Activated CD8-positive, alpha-beta T cell treated with anti-CD3 and anti-CD28 coated beads for 36 hours (primary cell): ENCODE measurements at regions not wholly inside any gene's neighbourhood (a gene's known extent, or its start where the extent isn't known, plus 50 kb on each side); places are given as distances from the start of the nearest gene placed in this dataset.

Source experiments
- ATAC-seq: fragments of 200-7000 bp; cut with Tn5 transposase; one replicate; pipeline ENCODE4 v1.10.0; 2021; ENCODE audit warnings: mild to moderate bottlenecking, moderate library complexity
- CTCF ChIA-PET: fragments of 350-600 bp; sonication (Branson Sonifier 250); formaldehyde crosslinking; loops from one replicate; lab custom pipeline; 2021; ENCODE audit warnings: antibody characterized with exemption; lab: Charles Lee
- POLR2A ChIA-PET: fragments of 350-600 bp; sonication (Branson Sonifier 250); formaldehyde crosslinking; loops from one replicate; lab custom pipeline; 2021; ENCODE audit warnings: antibody characterized with exemption; lab: Charles Lee
- DNase-seq: peaks from one replicate; pipeline ENCODE4 v3.0.0-alpha.2; 2020
- H3K27ac Mint-ChIP-seq: one replicate; pipeline ENCODE4 v1.8.0; 2021; ENCODE audit warnings: mild to moderate bottlenecking, mixed read lengths
- H3K27me3 Mint-ChIP-seq: one replicate; pipeline ENCODE4 v1.8.0; 2021; ENCODE audit warnings: mixed read lengths
- H3K36me3 Mint-ChIP-seq: one replicate; pipeline ENCODE4 v1.8.0; 2021; ENCODE audit warnings: low read depth, mixed read lengths
- H3K4me1 Mint-ChIP-seq: one replicate; pipeline ENCODE4 v1.8.0; 2021; ENCODE audit warnings: low read depth, mixed read lengths
- H3K4me3 Mint-ChIP-seq: one replicate; pipeline ENCODE4 v1.8.0; 2021; ENCODE audit warnings: mild to moderate bottlenecking, moderate library complexity, mixed read lengths
- H3K9me3 Mint-ChIP-seq: one replicate; pipeline ENCODE4 v1.8.0; 2021; ENCODE audit warnings: mixed read lengths
- intact Hi-C: fragments of 100-400 bp; cut with micrococcal nuclease; formaldehyde crosslinking; loops from one replicate; pipeline ENCODE4 v1.10.0; 2022
- TF ChIP-seq, protein P1 (sequence below): fragments of 200-600 bp; IDR thresholded peaks from one replicate; pipeline ENCODE4 v1.8.0; 2022; ENCODE audit warnings: antibody characterized with exemption, mild to moderate bottlenecking

DNA sequence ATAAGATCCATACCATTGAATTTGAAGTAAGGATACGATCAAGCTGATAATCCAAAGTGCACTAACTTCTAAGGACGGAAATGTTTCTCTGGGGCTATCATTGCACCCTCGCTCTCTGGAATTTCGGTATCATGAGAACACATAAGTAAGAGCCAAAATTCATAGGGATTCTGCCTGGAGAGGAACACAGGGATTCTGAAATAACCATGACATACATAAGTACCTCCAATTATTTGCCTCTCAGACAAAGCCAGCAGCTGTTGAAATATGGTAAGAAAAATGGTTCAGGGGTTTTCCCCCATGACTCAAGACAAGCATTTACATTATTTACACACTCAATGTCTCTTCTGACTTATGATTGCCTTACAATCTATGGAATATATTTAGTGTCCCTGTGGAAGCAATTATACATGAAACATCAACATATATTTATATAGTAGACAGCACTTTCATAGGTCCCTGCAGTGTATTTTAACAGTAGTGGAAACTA, 1123.6 kb upstream of the SEL1L start:
- intact Hi-C loops, result no loop called here
- no peaks in the 10 kb centered on the region for H3K36me3 Mint-ChIP-seq
- POLR2A ChIA-PET, result no interaction called here
- H3K27ac Mint-ChIP-seq, result no peak overlapping the region
- H3K4me1 Mint-ChIP-seq, result no peaks in the 10 kb centered on the region
- no peaks in the 10 kb centered on the region for H3K27me3 Mint-ChIP-seq
- TF ChIP-seq, protein P1, sequence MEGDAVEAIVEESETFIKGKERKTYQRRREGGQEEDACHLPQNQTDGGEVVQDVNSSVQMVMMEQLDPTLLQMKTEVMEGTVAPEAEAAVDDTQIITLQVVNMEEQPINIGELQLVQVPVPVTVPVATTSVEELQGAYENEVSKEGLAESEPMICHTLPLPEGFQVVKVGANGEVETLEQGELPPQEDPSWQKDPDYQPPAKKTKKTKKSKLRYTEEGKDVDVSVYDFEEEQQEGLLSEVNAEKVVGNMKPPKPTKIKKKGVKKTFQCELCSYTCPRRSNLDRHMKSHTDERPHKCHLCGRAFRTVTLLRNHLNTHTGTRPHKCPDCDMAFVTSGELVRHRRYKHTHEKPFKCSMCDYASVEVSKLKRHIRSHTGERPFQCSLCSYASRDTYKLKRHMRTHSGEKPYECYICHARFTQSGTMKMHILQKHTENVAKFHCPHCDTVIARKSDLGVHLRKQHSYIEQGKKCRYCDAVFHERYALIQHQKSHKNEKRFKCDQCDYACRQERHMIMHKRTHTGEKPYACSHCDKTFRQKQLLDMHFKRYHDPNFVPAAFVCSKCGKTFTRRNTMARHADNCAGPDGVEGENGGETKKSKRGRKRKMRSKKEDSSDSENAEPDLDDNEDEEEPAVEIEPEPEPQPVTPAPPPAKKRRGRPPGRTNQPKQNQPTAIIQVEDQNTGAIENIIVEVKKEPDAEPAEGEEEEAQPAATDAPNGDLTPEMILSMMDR, result no peak
- no peak for DNase-seq
- ATAC-seq, result no peak
- no peak overlapping the region for H3K4me3 Mint-ChIP-seq
- peaks cover 7% of the 10 kb centered on the region for H3K9me3 Mint-ChIP-seq
- CTCF ChIA-PET, result no interaction called here

DNA sequence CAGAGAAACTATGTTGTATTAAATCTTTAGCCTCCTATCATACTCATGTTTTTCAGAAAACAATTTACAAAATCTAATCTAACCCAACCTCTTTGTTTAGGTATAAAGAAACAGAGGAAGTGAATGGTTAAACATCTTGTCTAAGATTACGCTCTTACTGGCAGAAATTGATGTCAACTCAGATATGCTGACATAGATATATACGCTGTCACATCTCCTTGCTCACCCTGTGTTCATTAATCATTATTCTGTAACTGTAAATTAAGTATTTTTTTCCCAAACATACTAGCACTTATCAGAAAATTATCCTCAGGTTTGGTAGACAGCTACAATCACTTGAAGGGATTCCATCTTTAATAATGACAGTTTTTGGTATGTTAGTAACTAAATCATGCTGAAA, 1127.6 kb upstream of the SEL1L start:
- no peaks in the 10 kb centered on the region for H3K27me3 Mint-ChIP-seq
- H3K4me1 Mint-ChIP-seq, result no peaks in the 10 kb centered on the region
- CTCF ChIA-PET, result no interaction called here
- TF ChIP-seq, protein P1, result no peak
- no peaks in the 10 kb centered on the region for H3K36me3 Mint-ChIP-seq
- ATAC-seq (no peak), DNase-seq (no peak)
- H3K27ac Mint-ChIP-seq, result no peak overlapping the region
- H3K9me3 Mint-ChIP-seq, result peaks cover 8% of the 10 kb centered on the region
- H3K4me3 Mint-ChIP-seq, result no peak overlapping the region
- POLR2A ChIA-PET, result no interaction called here
- intact Hi-C loops, result no loop called here

DNA sequence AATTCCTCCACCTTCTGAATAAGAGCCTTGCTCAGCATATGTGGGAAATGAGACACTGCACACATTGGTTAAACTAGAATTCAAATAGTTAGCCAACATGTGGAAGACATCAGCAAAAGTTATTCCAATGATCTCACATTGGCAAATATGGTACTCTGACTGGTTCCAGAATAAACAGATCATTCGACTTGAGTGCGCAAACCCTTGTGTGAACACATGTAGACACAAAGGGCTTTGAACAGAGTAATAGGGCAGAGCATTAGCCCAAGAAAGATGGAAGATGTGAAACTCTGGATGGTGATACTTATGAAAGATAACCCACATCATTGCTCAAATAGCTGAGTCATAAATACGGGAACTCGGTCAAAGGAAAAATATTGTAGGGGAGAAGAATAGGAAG, 1133.4 kb upstream of the SEL1L start:
- no peak for DNase-seq

DNA sequence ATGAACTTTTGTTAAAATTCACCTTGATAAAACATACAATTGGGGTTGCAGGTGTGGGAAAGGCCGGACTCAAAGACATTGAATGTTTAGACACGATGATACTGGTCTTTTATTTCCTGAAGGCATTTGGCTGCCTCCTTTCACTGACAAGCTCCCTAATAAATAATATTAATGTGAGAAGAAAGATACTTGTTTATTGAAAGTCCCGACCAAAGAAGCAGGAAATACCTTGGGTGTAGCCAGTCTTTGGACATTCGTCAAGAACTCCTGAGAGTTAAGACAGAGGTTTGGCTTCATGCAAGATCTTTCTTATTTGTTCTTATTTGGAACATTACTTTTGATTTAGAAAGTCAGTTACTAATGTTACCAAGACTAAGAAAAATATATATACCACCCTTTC, 1133.8 kb upstream of the SEL1L start:
- Mint-ChIP-seq H3K9me3 (peaks cover 7% of the 10 kb centered on the region), H3K4me3 (no peak overlapping the region), H3K36me3 (no peaks in the 10 kb centered on the region), H3K4me1 (no peaks in the 10 kb centered on the region), H3K27ac (no peak overlapping the region), H3K27me3 (no peaks in the 10 kb centered on the region)
- DNase-seq (no peak), ATAC-seq (no peak)
- ChIA-PET POLR2A (no interaction called here), CTCF (interaction anchor here (1.2 kb wide), 1 partner anchor 27 kb away, joined by 3 read pairs; no protein-coding TSS in a partner anchor)
- TF ChIP-seq, protein P1, result no peak
- intact Hi-C loops, result no loop called here

More for the DNA sequence above, 1133.4 kb upstream of the SEL1L start:
- H3K4me3 Mint-ChIP-seq, result no peak overlapping the region
- CTCF ChIA-PET, result interaction anchor here (1.2 kb wide), 1 partner anchor 28 kb away, joined by 3 read pairs; no protein-coding TSS in a partner anchor
- no peaks in the 10 kb centered on the region for H3K27me3 Mint-ChIP-seq
- H3K27ac Mint-ChIP-seq, result no peak overlapping the region
- no peaks in the 10 kb centered on the region for H3K36me3 Mint-ChIP-seq
- POLR2A ChIA-PET, result no interaction called here
- H3K9me3 Mint-ChIP-seq, result peaks cover 7% of the 10 kb centered on the region
- intact Hi-C loops, result no loop called here
- no peak for ATAC-seq
- TF ChIP-seq, protein P1, result no peak
- no peaks in the 10 kb centered on the region for H3K4me1 Mint-ChIP-seq

DNA sequence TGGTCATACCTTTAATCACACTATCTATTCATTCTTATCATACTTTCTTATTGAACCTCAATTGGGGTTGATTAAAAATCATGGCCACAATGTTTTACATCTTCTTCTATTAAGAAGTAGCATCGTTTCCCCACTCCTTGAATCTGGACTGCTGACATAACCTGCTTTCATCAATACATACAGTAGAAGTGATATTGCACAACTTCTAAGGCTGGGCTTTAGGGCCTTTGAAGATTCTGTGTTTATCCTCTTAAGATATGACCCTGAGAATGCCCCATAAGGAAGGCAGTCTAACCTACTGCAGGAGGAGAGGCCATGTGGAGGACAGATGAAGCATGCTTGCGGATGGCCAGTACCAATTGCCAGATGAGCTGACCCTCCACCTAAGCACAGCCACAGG, 1142.8 kb upstream of the SEL1L start:
- H3K27me3 Mint-ChIP-seq, result no peaks in the 10 kb centered on the region
- DNase-seq (no peak), ATAC-seq (no peak)
- H3K36me3 Mint-ChIP-seq, result no peaks in the 10 kb centered on the region
- intact Hi-C loops, result no loop called here
- no peaks in the 10 kb centered on the region for H3K4me1 Mint-ChIP-seq
- ChIA-PET POLR2A (no interaction called here), CTCF (no interaction called here)
- peaks cover 8% of the 10 kb centered on the region for H3K9me3 Mint-ChIP-seq
- H3K4me3 Mint-ChIP-seq, result no peak overlapping the region
- TF ChIP-seq, protein P1, result no peak
- no peak overlapping the region for H3K27ac Mint-ChIP-seq
